ENCODE measurements at regions not wholly inside any gene's neighbourhood (a gene's known extent, or its start where the extent isn't known, plus 50 kb on each side); places are given as distances from the start of the nearest gene placed in this dataset.

DNA sequence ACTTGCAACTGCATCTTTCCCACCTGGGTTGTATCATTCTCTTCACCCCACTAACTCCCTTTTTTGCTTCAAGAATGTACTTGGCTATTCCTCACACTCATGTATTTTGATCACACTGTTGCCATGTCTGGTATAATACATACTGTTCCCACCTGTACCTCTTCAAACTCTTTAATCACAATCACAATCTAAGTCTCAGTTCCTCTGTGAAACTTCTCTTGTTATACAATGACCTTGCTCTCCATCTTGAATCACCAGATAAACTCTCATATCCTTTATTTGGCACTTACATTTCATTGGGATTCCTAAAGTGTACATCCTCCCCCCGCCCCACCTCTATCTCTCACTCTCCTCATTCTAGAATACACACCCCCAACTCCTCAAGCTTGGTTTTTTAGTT lies 516.0 kb upstream of the CHORDC1 start:
- dilution Hi-C loops (cut with MboI; ENCODE audit: extremely low pct_ligation_motif_present, low sequenced_read_pairs): no loop called here
- H3K4me1 ChIP-seq (ENCODE audit: control insufficient read depth, extremely low read depth, insufficient read depth, low read length): no peaks in the 10 kb centered on the region

More for the DNA sequence above, 516.0 kb upstream of the CHORDC1 start:
- Histone ChIP-seq H3K4me2 (ENCODE audit: insufficient read depth, low read length) (no peak overlapping the region), H3K36me3 (ENCODE audit: control insufficient read depth in 2 of 2, extremely low read depth in 1 of 2, insufficient read depth in 2 of 2, low read length in 2 of 2) (no peaks in the 10 kb centered on the region), H3K4me3 (replicated peaks in 1 of 3; ENCODE audit: insufficient read depth in 1 of 3, low read depth in 1 of 3, low read length in 3 of 3) (no peak overlapping the region), H3K27me3 (ENCODE audit: control insufficient read depth in 2 of 2, insufficient read depth in 2 of 2, low read length in 2 of 2) (no peaks in the 10 kb centered on the region), H3K9me3 (replicated peaks; ENCODE audit: control insufficient read depth, insufficient read depth, low read length) (no peaks in the 10 kb centered on the region), H3K9me1 (replicated peaks; ENCODE audit: control insufficient read depth, extremely low read depth, insufficient read depth, low read length) (no peaks in the 10 kb centered on the region), H3K27ac (ENCODE audit: insufficient read depth, low read depth, low read length) (no peak overlapping the region), H3K79me2 (ENCODE audit: control insufficient read depth, insufficient read depth, low read length) (no peaks in the 10 kb centered on the region), H4K20me1 (replicated peaks; ENCODE audit: control insufficient read depth, extremely low read depth, insufficient read depth, low read length) (no peaks in the 10 kb centered on the region), H2AFZ (ENCODE audit: low read depth, low read length) (no peak overlapping the region), H3K9ac (replicated peaks; ENCODE audit: extremely low read depth, insufficient read depth, low read length) (no peak overlapping the region)
- BruUV-seq (replicated peaks): no TSS peak
- ChIA-PET CTCF (no interaction called here), POLR2A (no interaction called here)
- intact Hi-C loops (cut with micrococcal nuclease): no loop called here
- no peak for DNase-seq (ENCODE audit: low read depth, low spot score)
- FAIRE-seq: no peak
- TF ChIP-seq FOS (IDR thresholded peaks at IDR 0.05; ENCODE audit: borderline replicate concordance, insufficient read depth, low read length) (no peak), GATA2 (IDR thresholded peaks at IDR 0.05; ENCODE audit: insufficient read depth, insufficient read length, low read depth, low read length) (no peak), EZH2 (IDR thresholded peaks at IDR 0.05; ENCODE audit: borderline replicate concordance, low read depth, low read length, severe bottlenecking) (no peak), JUN (IDR thresholded peaks at IDR 0.05; ENCODE audit: borderline replicate concordance, insufficient read depth, insufficient read length, low read depth) (no peak), MYC (IDR thresholded peaks at IDR 0.05; ENCODE audit: low read depth, low read length) (no peak)
- TF ChIP-seq, protein P1, sequence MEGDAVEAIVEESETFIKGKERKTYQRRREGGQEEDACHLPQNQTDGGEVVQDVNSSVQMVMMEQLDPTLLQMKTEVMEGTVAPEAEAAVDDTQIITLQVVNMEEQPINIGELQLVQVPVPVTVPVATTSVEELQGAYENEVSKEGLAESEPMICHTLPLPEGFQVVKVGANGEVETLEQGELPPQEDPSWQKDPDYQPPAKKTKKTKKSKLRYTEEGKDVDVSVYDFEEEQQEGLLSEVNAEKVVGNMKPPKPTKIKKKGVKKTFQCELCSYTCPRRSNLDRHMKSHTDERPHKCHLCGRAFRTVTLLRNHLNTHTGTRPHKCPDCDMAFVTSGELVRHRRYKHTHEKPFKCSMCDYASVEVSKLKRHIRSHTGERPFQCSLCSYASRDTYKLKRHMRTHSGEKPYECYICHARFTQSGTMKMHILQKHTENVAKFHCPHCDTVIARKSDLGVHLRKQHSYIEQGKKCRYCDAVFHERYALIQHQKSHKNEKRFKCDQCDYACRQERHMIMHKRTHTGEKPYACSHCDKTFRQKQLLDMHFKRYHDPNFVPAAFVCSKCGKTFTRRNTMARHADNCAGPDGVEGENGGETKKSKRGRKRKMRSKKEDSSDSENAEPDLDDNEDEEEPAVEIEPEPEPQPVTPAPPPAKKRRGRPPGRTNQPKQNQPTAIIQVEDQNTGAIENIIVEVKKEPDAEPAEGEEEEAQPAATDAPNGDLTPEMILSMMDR (IDR thresholded peaks at IDR 0.05; ENCODE audit: extremely low read depth in 1 of 2, insufficient read depth in 1 of 2, low read depth in 1 of 2, low read length in 2 of 2): no peak
- TF ChIP-seq, protein P2, sequence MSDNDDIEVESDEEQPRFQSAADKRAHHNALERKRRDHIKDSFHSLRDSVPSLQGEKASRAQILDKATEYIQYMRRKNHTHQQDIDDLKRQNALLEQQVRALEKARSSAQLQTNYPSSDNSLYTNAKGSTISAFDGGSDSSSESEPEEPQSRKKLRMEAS (IDR thresholded peaks at IDR 0.05; ENCODE audit: insufficient read depth, insufficient read length): no peak

All from endothelial cell of umbilical vein (primary cell).